Nephron (organoid): ENCODE measurements at regions not wholly inside any gene's neighbourhood (a gene's known extent, or its start where the extent isn't known, plus 50 kb on each side); places are given as distances from the start of the nearest gene placed in this dataset.
A peak's percentile ranks its signal among the peaks of the same experiment; 100 is the strongest.

Experiments used
- H3K27ac Mint-ChIP-seq, 3 experiments: 2 replicates each; pipeline ENCODE4 v1.8.0; 2020; ENCODE audit warnings: mixed read lengths in 3 of 3, mild to moderate bottlenecking in 2 of 3, moderate library complexity in 1 of 3
- H3K27me3 Mint-ChIP-seq: 2 replicates; pipeline ENCODE4 v1.8.0; 2021; ENCODE audit warnings: low read depth, mild to moderate bottlenecking, moderate library complexity, mixed read lengths
- H3K36me3 Mint-ChIP-seq: 2 replicates; pipeline ENCODE4 v1.8.0; 2020; ENCODE audit warnings: low read depth, mixed read lengths
- H3K4me1 Mint-ChIP-seq: 2 replicates; pipeline ENCODE4 v1.8.0; 2020; ENCODE audit warnings: mixed read lengths
- H3K4me3 Mint-ChIP-seq, 3 experiments: 2 replicates each; pipeline ENCODE4 v1.8.0; 2020; ENCODE audit warnings: mild to moderate bottlenecking in 3 of 3, mixed read lengths in 3 of 3, moderate library complexity in 2 of 3
- H3K9me3 Mint-ChIP-seq: 2 replicates; pipeline ENCODE4 v1.8.0; 2020; ENCODE audit warnings: mixed read lengths
- TF ChIP-seq, protein P1 (sequence below), 3 experiments: fragments of 200-600 bp; sonication (generic); IDR thresholded peaks; one replicate each; pipeline ENCODE4 v1.5.0; 2021; ENCODE audit warnings: antibody characterized with exemption in 3 of 3; ENCODE audit not compliant: unreplicated experiment in 3 of 3

DNA sequence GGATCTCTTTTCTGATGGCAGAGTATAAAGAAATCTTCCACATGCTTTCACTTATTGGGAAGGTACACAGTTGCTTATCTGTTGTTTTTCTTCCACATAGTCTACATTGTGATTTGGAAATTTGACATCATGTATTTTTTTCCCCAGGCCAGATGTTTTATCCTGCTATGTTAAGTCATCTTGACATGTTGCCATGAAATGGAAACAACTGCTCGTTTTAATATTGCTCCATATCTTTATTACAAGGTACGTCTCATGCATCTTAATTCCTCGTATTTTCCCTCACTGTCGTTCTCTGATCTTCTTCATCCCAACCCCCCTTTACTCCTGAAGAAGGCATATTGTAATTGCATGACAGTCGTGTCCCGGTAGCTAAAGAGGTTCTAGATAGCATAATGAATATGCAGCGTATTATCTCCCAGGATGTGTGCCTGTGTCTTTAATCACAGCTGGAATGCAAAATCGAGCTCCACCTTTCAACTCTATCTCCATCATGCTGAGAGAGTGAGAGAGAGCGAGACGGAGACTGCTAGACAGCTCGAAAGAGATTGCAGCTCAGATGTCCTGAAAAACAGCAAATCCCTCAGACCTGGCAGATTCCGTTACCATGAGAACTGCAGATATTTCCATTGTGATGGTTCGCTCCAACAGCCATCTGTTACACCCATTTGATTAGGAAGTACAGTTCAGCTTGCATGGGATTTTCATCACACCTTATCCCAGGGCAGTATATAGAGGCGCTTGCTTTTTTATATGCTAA is 281.7 kb downstream of the TMEM38B start:
- TF ChIP-seq, protein P1, sequence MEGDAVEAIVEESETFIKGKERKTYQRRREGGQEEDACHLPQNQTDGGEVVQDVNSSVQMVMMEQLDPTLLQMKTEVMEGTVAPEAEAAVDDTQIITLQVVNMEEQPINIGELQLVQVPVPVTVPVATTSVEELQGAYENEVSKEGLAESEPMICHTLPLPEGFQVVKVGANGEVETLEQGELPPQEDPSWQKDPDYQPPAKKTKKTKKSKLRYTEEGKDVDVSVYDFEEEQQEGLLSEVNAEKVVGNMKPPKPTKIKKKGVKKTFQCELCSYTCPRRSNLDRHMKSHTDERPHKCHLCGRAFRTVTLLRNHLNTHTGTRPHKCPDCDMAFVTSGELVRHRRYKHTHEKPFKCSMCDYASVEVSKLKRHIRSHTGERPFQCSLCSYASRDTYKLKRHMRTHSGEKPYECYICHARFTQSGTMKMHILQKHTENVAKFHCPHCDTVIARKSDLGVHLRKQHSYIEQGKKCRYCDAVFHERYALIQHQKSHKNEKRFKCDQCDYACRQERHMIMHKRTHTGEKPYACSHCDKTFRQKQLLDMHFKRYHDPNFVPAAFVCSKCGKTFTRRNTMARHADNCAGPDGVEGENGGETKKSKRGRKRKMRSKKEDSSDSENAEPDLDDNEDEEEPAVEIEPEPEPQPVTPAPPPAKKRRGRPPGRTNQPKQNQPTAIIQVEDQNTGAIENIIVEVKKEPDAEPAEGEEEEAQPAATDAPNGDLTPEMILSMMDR (IDR thresholded peaks at IDR 0.05; ENCODE audit: unreplicated experiment in 3 of 3) = no peak
- Mint-ChIP-seq H3K27me3 (peaks cover 8% of the 10 kb centered on the region), H3K9me3 (no peaks in the 10 kb centered on the region), H3K4me1 (peaks cover 76% of the 10 kb centered on the region), H3K27ac (peak overlapping the region; percentile 61 to 87 (median 69)), H3K4me3 (peak overlapping the region in 1 of 3 experiments; percentile 26), H3K36me3 (no peaks in the 10 kb centered on the region)

DNA sequence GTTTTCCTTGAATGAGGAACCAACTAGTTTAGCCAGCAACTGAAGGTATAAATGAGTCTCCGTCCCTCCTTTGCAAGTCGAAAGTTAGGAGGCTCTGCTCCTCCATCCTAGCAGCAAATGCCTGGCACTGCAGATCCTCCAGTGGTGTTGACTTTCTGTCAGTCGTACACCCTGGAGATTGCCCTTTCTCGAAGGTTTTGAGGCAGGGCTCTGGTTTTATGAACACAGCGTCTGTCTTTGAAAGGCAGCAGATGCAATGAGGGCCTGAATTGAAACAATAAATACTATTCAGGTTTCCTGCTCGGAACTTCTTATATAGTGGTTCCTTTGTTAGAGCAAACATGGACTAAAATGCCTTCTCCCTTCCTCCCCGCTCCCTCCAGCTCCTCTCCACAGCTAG is 284.0 kb downstream of the TMEM38B start:
- no peaks in the 10 kb centered on the region for H3K36me3 Mint-ChIP-seq
- TF ChIP-seq, protein P1 (IDR thresholded peaks at IDR 0.05; ENCODE audit: unreplicated experiment in 3 of 3) = no peak
- no peak overlapping the region for H3K4me3 Mint-ChIP-seq
- H3K27ac Mint-ChIP-seq = peak overlapping the region in 2 of 3 experiments; percentile 67 to 75
- peaks cover 8% of the 10 kb centered on the region for H3K27me3 Mint-ChIP-seq
- peaks cover 60% of the 10 kb centered on the region for H3K4me1 Mint-ChIP-seq
- no peaks in the 10 kb centered on the region for H3K9me3 Mint-ChIP-seq

DNA sequence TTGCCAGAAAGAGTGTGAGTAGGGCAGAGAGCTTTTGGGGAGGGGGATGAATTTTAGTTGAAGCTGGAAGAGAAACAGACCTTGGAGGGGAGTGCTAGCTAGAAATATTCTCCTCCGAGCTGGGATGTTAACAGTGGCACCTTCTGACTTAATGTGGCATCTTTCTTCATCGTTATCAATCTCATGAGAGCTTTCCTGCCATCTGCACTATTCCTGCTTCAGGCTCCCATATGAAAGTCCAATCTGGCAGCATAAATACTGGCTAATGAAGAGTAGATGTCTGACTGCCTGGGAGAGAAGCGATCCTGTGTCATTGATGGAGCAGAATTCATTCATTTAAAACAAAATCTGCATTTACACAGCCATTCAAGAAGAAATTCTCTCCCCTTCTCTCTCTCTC is 284.5 kb downstream of the TMEM38B start:
- Mint-ChIP-seq H3K4me3 (no peak overlapping the region), H3K36me3 (no peaks in the 10 kb centered on the region), H3K9me3 (no peaks in the 10 kb centered on the region), H3K4me1 (peaks cover 55% of the 10 kb centered on the region), H3K27me3 (peaks cover 8% of the 10 kb centered on the region), H3K27ac (peak overlapping the region; percentile 9 to 75 (median 67))
- TF ChIP-seq, protein P1 (IDR thresholded peaks at IDR 0.05; ENCODE audit: unreplicated experiment in 3 of 3) = no peak

DNA sequence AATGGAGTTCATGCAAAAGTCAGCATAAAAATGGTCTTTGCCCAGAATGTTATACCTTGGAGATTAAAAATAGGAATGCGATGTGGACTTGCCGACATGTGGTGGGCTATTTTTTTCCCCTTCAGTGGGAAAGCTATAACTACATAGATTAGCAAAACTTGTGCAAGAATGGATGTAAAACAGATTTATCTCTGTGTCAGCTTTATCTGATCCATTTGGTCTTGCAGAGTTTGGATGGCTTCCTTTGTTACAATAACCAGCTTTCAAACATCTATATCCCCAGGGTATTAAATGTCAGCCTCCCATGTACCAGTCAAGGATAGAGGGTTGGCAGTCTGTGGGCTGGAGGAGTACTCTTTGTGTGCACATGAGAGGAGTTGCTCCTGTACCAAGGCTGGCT is 284.9 kb downstream of the TMEM38B start:
- no peaks in the 10 kb centered on the region for H3K9me3 Mint-ChIP-seq
- H3K36me3 Mint-ChIP-seq = no peaks in the 10 kb centered on the region
- TF ChIP-seq, protein P1 (IDR thresholded peaks at IDR 0.05; ENCODE audit: unreplicated experiment in 3 of 3) = no peak
- H3K27me3 Mint-ChIP-seq = peaks cover 8% of the 10 kb centered on the region
- peak overlapping the region; percentile 9 to 75 (median 67) for H3K27ac Mint-ChIP-seq
- H3K4me3 Mint-ChIP-seq = no peak overlapping the region
- H3K4me1 Mint-ChIP-seq = peaks cover 50% of the 10 kb centered on the region

DNA sequence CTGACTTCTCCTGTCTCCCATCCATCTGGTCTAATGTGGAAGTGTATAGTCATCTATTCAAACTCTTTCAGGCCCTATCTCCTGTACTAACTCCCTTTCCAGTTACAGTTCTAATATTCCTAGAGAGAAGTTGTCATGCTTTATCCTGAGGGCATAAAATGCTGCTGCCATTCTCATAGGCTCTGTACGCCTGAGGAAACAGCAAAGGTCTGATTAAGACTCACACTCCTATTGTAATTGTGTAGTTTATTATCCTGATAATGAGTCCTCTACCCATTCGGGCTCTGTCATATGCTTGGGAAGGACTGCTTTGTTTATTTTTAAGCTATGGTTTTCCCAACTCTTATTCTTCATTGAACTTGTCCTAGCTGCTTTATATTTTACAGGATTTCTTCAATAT is 290.4 kb downstream of the TMEM38B start:
- Mint-ChIP-seq H3K4me1 (peaks cover 4% of the 10 kb centered on the region), H3K27me3 (peaks cover 3% of the 10 kb centered on the region), H3K36me3 (no peaks in the 10 kb centered on the region), H3K27ac (no peak overlapping the region), H3K4me3 (no peak overlapping the region), H3K9me3 (no peaks in the 10 kb centered on the region)
- TF ChIP-seq, protein P1 (IDR thresholded peaks at IDR 0.05; ENCODE audit: unreplicated experiment in 3 of 3) = no peak
